B cell (primary cell): ENCODE measurements at regions not wholly inside any gene's neighbourhood (a gene's known extent, or its start where the extent isn't known, plus 50 kb on each side); places are given as distances from the start of the nearest gene placed in this dataset.

Experiments
- ATAC-seq: fragments of 200-7000 bp; cut with Tn5 transposase; one replicate; pipeline ENCODE4 v1.10.0; 2021; ENCODE audit warnings: low read depth, mild to moderate bottlenecking, moderate number of reproducible peaks, moderate library complexity
- CTCF ChIA-PET: fragments of 350-600 bp; sonication (Branson Sonifier 250); formaldehyde crosslinking; loops from one replicate; lab custom pipeline; 2021; ENCODE audit warnings: antibody characterized with exemption, inconsistent platforms; lab: Charles Lee
- POLR2A ChIA-PET: fragments of 350-600 bp; sonication (Branson Sonifier 250); formaldehyde crosslinking; loops from one replicate; lab custom pipeline; 2021; ENCODE audit warnings: antibody characterized with exemption; lab: Charles Lee
- DNase-seq: peaks from one replicate; pipeline ENCODE4 v3.0.0; 2013
- H2AFZ ChIP-seq: 2 replicates; pipeline ENCODE4 v1.6.1; 2012; ENCODE audit warnings: mild to moderate bottlenecking, low read depth, low read length; ENCODE audit not compliant: insufficient read depth, poor library complexity, severe bottlenecking
- H3K27ac ChIP-seq, 2 donors: 1 replicate in 1 of 2; 2 replicates in 1 of 2; pipeline ENCODE4 v1.5.1; 2012 to 2013; ENCODE audit warnings: low read length in 2 of 2, mild to moderate bottlenecking in 2 of 2, moderate library complexity in 1 of 2
- H3K27me3 ChIP-seq, 4 experiments: fragments of 200-600 bp in 1 of 4; sonication (generic) in 1 of 4; replicated peaks in 1 of 4; 1 replicate in 2 of 4; 2 replicates in 2 of 4; pipeline versions ENCODE4 v1.6.1 to v1.7.0; 2013 to 2016; ENCODE audit warnings: low read length in 3 of 4, mild to moderate bottlenecking in 2 of 4, mixed read lengths in 1 of 4, moderate library complexity in 1 of 4; ENCODE audit not compliant: insufficient read depth in 4 of 4, control insufficient read depth in 3 of 4; ENCODE audit errors: control extremely low read depth in 1 of 4
- H3K36me3 ChIP-seq, 2 experiments: replicated peaks in 1 of 2; 1 replicate in 1 of 2; 2 replicates in 1 of 2; pipeline versions ENCODE4 v1.6.1 to v1.7.1; 2013; ENCODE audit warnings: low read length in 1 of 2; ENCODE audit not compliant: insufficient read depth in 2 of 2, control insufficient read depth in 1 of 2; ENCODE audit errors: control extremely low read depth in 1 of 2, extremely low read depth in 1 of 2
- H3K4me1 ChIP-seq, 2 donors: fragments of 200-600 bp in 1 of 2; sonication (generic) in 1 of 2; 1 replicate in 1 of 2; 2 replicates in 1 of 2; pipeline versions ENCODE4 v1.5.1 to v1.6.1; 2013 to 2017; ENCODE audit warnings: low read length in 2 of 2; ENCODE audit not compliant: control insufficient read depth in 2 of 2, insufficient read depth in 2 of 2
- H3K4me2 ChIP-seq: replicated peaks from 2 replicates; pipeline ENCODE3; 2012; ENCODE audit warnings: mild to moderate bottlenecking, low read depth, low read length; ENCODE audit not compliant: poor library complexity, severe bottlenecking
- H3K4me3 ChIP-seq, 5 experiments: fragments of 200-600 bp in 1 of 5; sonication (generic) in 1 of 5; 1 replicate in 3 of 5; 2 replicates in 2 of 5; pipeline versions ENCODE4 v1.5.1 to v1.7.0; 2011 to 2016; ENCODE audit warnings: low read length in 4 of 5, mild to moderate bottlenecking in 4 of 5, low read depth in 2 of 5, control low read depth in 1 of 5, moderate library complexity in 1 of 5; ENCODE audit not compliant: insufficient read depth in 1 of 5; ENCODE audit errors: control extremely low read depth in 1 of 5, extremely low read depth in 1 of 5
- H3K79me2 ChIP-seq: fragments of 200-600 bp; sonication (generic); one replicate; pipeline ENCODE4 v1.6.0; 2016; ENCODE audit warnings: low read length; ENCODE audit not compliant: control insufficient read depth, insufficient read depth
- H3K9ac ChIP-seq: fragments of 200-600 bp; sonication (generic); 2 replicates; pipeline ENCODE4 v1.6.1; 2017; ENCODE audit warnings: mild to moderate bottlenecking, low read length, moderate library complexity
- H3K9me3 ChIP-seq, 3 donors: one replicate each; pipeline versions ENCODE4 v1.6.1 to v1.7.1; 2013; ENCODE audit warnings: low read length in 2 of 3; ENCODE audit not compliant: control insufficient read depth in 2 of 3, insufficient read depth in 1 of 3; ENCODE audit errors: control extremely low read depth in 1 of 3
- H4K20me1 ChIP-seq: 2 replicates; pipeline ENCODE4 v1.6.0; 2012; ENCODE audit warnings: mild to moderate bottlenecking, low read length; ENCODE audit not compliant: insufficient read depth, control insufficient read depth, poor library complexity, severe bottlenecking
- H3K27ac Mint-ChIP-seq: one replicate; pipeline ENCODE4 v1.8.0; 2021; ENCODE audit warnings: mixed read lengths
- H3K27me3 Mint-ChIP-seq: one replicate; pipeline ENCODE4 v1.8.0; 2021; ENCODE audit warnings: mixed read lengths
- H3K4me1 Mint-ChIP-seq: one replicate; pipeline ENCODE4 v1.8.0; 2021; ENCODE audit warnings: mixed read lengths
- H3K4me3 Mint-ChIP-seq: one replicate; pipeline ENCODE4 v1.8.0; 2021; ENCODE audit warnings: mixed read lengths
- H3K9me3 Mint-ChIP-seq: one replicate; pipeline ENCODE4 v1.8.0; 2022; ENCODE audit warnings: mixed read lengths; ENCODE audit not compliant: insufficient read depth
- EZH2 ChIP-seq: IDR thresholded peaks from 2 replicates; pipeline ENCODE4 v1.6.1; 2012; ENCODE audit warnings: borderline replicate concordance, low read depth, mild to moderate bottlenecking, moderate library complexity, low read length; ENCODE audit not compliant: insufficient read depth, poor library complexity, severe bottlenecking
- WGBS: methylation state at CpG from one replicate; pipeline ENCODE4 v1.1.5; 2013; ENCODE audit warnings: missing lambda C conversion rate; ENCODE audit not compliant: insufficient coverage; 5-methylcytosine and 5-hydroxymethylcytosine counted together
- intact Hi-C: fragments of 100-400 bp; cut with micrococcal nuclease; formaldehyde crosslinking; loops from one replicate; pipeline ENCODE4 v1.10.0; 2022
- TF ChIP-seq, protein P1 (sequence below): fragments of 200-600 bp; IDR thresholded peaks from one replicate; pipeline ENCODE4 v1.8.0; 2022; ENCODE audit warnings: antibody characterized with exemption, mild to moderate bottlenecking

DNA sequence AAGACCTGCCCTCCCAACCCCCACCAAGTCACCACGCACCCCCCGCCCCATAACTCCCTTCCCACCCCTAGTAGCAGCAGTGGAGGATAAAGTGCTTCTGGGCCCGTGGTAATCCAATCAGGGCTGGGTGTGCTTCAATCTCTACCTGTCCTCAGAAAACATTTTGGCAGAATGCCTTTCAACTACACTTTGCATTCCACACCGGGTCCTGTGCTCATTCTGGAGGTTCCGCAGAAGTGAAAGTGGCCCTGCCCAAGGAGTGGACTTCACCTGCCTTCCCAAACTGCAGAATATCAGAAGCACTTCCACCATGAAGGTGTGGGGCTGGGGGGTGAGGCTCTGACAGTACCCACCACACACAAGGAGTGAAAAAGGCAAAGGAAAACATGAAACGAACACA lies 322.3 kb downstream of the DHX15 start:
- Mint-ChIP-seq H3K9me3 (peaks cover 2% of the 10 kb centered on the region), H3K4me3 (no peak overlapping the region), H3K4me1 (no peaks in the 10 kb centered on the region), H3K27me3 (no peaks in the 10 kb centered on the region), H3K27ac (no peak overlapping the region)
- Histone ChIP-seq H2AFZ (no peak overlapping the region), H3K4me2 (no peak overlapping the region), H3K27ac (no peak overlapping the region), H3K9me3 (no peaks in the 10 kb centered on the region), H3K79me2 (no peaks in the 10 kb centered on the region), H3K36me3 (no peaks in the 10 kb centered on the region), H3K27me3 (no peaks in the 10 kb centered on the region), H3K4me1 (no peaks in the 10 kb centered on the region), H3K4me3 (no peak overlapping the region), H3K9ac (no peak overlapping the region), H4K20me1 (no peaks in the 10 kb centered on the region)
- WGBS = 55% methylated on average over 4 of the region's 6 CpGs
- TF ChIP-seq, protein P1, sequence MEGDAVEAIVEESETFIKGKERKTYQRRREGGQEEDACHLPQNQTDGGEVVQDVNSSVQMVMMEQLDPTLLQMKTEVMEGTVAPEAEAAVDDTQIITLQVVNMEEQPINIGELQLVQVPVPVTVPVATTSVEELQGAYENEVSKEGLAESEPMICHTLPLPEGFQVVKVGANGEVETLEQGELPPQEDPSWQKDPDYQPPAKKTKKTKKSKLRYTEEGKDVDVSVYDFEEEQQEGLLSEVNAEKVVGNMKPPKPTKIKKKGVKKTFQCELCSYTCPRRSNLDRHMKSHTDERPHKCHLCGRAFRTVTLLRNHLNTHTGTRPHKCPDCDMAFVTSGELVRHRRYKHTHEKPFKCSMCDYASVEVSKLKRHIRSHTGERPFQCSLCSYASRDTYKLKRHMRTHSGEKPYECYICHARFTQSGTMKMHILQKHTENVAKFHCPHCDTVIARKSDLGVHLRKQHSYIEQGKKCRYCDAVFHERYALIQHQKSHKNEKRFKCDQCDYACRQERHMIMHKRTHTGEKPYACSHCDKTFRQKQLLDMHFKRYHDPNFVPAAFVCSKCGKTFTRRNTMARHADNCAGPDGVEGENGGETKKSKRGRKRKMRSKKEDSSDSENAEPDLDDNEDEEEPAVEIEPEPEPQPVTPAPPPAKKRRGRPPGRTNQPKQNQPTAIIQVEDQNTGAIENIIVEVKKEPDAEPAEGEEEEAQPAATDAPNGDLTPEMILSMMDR = no peak
- no peak for TF ChIP-seq EZH2
- POLR2A ChIA-PET = no interaction called here
- ATAC-seq (no peak), DNase-seq (no peak)
- intact Hi-C loops = no loop called here
- CTCF ChIA-PET = no interaction called here

DNA sequence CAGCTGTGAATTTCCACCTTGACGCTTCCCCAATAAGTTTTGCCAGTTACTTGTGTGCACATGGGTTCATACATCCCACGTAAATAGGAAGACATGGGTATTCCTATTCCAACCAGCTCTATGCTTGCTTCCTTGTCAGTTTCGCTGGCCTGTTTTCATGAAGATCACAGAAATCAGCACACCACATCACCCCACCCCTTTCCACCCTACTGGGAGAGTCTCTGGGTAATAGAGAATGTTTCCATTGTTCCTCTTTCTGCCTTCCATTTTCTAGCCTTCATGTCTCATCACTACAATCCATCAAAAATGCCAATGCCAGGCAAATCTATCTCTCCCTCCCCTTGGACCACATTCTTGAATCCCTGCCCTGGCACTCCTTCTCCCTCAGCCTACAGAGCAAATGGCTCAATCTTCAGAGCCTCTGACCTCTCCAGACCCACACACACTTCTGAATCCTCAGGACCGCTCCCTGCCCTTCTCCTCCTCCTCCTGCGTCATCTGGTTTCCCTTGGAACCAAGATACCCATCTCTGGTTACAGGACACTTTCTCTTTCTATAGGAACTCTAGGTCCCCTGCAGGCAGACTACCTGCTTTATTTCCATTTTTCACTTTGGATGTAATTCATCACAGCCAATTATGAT lies 323.3 kb downstream of the DHX15 start:
- Histone ChIP-seq H3K36me3 (no peaks in the 10 kb centered on the region), H2AFZ (no peak overlapping the region), H3K27me3 (no peaks in the 10 kb centered on the region), H3K4me2 (no peak overlapping the region), H3K4me3 (no peak overlapping the region), H3K27ac (no peak overlapping the region), H3K9me3 (no peaks in the 10 kb centered on the region), H3K4me1 (no peaks in the 10 kb centered on the region), H4K20me1 (no peaks in the 10 kb centered on the region), H3K79me2 (no peaks in the 10 kb centered on the region), H3K9ac (no peak overlapping the region)
- no peaks in the 10 kb centered on the region for H3K4me1 Mint-ChIP-seq
- intact Hi-C loops = no loop called here
- TF ChIP-seq, protein P1 = no peak
- no peak for TF ChIP-seq EZH2
- no peaks in the 10 kb centered on the region for H3K27me3 Mint-ChIP-seq
- ATAC-seq (no peak), DNase-seq (no peak)
- no peak overlapping the region for H3K27ac Mint-ChIP-seq
- ChIA-PET CTCF (no interaction called here), POLR2A (no interaction called here)
- 87% methylated on average over 4 of the region's 5 CpGs for WGBS
- peaks cover 2% of the 10 kb centered on the region for H3K9me3 Mint-ChIP-seq
- no peak overlapping the region for H3K4me3 Mint-ChIP-seq
